ENCODE measurements at regions not wholly inside any gene's neighbourhood (a gene's known extent, or its start where the extent isn't known, plus 50 kb on each side); places are given as distances from the start of the nearest gene placed in this dataset.
"Not testable (repeated sequence)": the region's sequence is repeated elsewhere in the genome, so short reads cannot be mapped to it uniquely, and the experiment has no call there.

DNA sequence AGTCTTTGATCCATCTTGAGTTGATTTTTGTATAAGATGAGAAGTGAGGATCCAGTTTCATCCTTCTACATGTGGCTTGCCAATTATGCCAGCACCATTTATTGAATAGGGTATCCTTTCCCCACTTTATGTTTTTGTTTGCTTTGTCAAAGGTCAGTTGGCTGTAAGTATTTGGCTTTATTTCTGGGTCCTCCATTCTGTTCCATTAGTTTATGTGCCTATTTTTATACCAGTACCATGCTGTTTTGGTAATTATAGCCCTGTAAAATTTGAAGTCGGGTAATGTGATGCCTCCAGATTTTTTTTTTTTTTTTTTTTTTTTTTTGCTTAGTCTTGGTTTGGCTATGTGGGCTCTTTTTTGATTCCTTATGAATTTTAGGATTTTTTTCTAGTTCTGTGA lies 203.0 kb upstream of the IRX5 start:
- TF ChIP-seq MYC (IDR thresholded peaks at IDR 0.05; ENCODE audit: low read depth, low read length); POLR2A (IDR thresholded peaks at IDR 0.05; ENCODE audit: extremely low read depth, insufficient read length): not testable (repeated sequence)
- TF ChIP-seq, protein P1, sequence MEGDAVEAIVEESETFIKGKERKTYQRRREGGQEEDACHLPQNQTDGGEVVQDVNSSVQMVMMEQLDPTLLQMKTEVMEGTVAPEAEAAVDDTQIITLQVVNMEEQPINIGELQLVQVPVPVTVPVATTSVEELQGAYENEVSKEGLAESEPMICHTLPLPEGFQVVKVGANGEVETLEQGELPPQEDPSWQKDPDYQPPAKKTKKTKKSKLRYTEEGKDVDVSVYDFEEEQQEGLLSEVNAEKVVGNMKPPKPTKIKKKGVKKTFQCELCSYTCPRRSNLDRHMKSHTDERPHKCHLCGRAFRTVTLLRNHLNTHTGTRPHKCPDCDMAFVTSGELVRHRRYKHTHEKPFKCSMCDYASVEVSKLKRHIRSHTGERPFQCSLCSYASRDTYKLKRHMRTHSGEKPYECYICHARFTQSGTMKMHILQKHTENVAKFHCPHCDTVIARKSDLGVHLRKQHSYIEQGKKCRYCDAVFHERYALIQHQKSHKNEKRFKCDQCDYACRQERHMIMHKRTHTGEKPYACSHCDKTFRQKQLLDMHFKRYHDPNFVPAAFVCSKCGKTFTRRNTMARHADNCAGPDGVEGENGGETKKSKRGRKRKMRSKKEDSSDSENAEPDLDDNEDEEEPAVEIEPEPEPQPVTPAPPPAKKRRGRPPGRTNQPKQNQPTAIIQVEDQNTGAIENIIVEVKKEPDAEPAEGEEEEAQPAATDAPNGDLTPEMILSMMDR (IDR thresholded peaks at IDR 0.05; ENCODE audit: low read depth, low read length): not testable (repeated sequence)
